Sigmoid colon (tissue), 6 donors: ENCODE measurements at regions not wholly inside any gene's neighbourhood (a gene's known extent, or its start where the extent isn't known, plus 50 kb on each side); places are given as distances from the start of the nearest gene placed in this dataset.

ENCODE experiments used
- DNase-seq: peaks from one replicate; pipeline ENCODE4 v3.0.0-alpha.2; 2019
- H3K27ac ChIP-seq, 4 donors: fragments of 200-600 bp; sonication (generic); one replicate each; pipeline ENCODE4 v1.5.1; 2016 to 2019; ENCODE audit warnings: mild to moderate bottlenecking in 1 of 4
- H3K27me3 ChIP-seq, 3 donors: fragments of 200-600 bp; sonication (generic); one replicate each; pipeline ENCODE4 v1.5.1; 2019; ENCODE audit warnings: mild to moderate bottlenecking in 1 of 3
- H3K36me3 ChIP-seq, 4 donors: fragments of 200-600 bp; sonication (generic); one replicate each; pipeline ENCODE4 v1.5.1; 2016 to 2019
- H3K4me1 ChIP-seq, 4 donors: fragments of 200-600 bp; sonication (generic); one replicate each; pipeline ENCODE4 v1.5.1; 2017 to 2019
- H3K4me3 ChIP-seq, 4 donors: fragments of 200-600 bp; sonication (generic); one replicate each; pipeline ENCODE4 v1.5.1; 2017 to 2019; ENCODE audit warnings: mild to moderate bottlenecking in 2 of 4, moderate library complexity in 1 of 4
- H3K9me3 ChIP-seq, 4 donors: fragments of 200-600 bp in 3 of 4; sonication (generic) in 3 of 4; one replicate each; pipeline versions ENCODE4 v1.5.1 to v1.6.1; 2013 to 2019
- EP300 ChIP-seq, 4 donors: sonication (generic); formaldehyde crosslinking; IDR thresholded peaks; one replicate each; pipeline ENCODE4 v1.6.1; 2017; ENCODE audit warnings: antibody characterized with exemption in 4 of 4
- POLR2A ChIP-seq, 2 donors: fragments of 450-650 bp; IDR thresholded peaks; one replicate each; pipeline ENCODE4 v1.6.1; 2016; ENCODE audit warnings: antibody characterized with exemption in 2 of 2, mild to moderate bottlenecking in 2 of 2, moderate library complexity in 2 of 2
- POLR2AphosphoS5 ChIP-seq, 4 donors: sonication (generic); formaldehyde crosslinking; IDR thresholded peaks; one replicate each; pipeline ENCODE4 v1.6.1; 2017; ENCODE audit warnings: antibody characterized with exemption in 4 of 4
- WGBS, 2 donors: extraction: QIAGEN DNeasy Blood & Tissue Kit; methylation state at CpG; one replicate each; pipeline ENCODE4 v1.1.7; 2013; 5-methylcytosine and 5-hydroxymethylcytosine counted together
- intact Hi-C: fragments of 100-400 bp; cut with DNase I; formaldehyde crosslinking; loops from one replicate; pipeline ENCODE4 v1.15.1; 2023
- TF ChIP-seq, protein P1 (sequence below), 4 experiments: fragments of 450-650 bp in 3 of 4; fragments of 200-600 bp in 1 of 4; IDR thresholded peaks; one replicate each; pipeline ENCODE4 v1.5.1; 2016 to 2019; ENCODE audit warnings: antibody characterized with exemption in 4 of 4, mild to moderate bottlenecking in 3 of 4, moderate library complexity in 2 of 4
- donor health status: healthy with polysubstance abuse.
- donor health status: healthy.

DNA sequence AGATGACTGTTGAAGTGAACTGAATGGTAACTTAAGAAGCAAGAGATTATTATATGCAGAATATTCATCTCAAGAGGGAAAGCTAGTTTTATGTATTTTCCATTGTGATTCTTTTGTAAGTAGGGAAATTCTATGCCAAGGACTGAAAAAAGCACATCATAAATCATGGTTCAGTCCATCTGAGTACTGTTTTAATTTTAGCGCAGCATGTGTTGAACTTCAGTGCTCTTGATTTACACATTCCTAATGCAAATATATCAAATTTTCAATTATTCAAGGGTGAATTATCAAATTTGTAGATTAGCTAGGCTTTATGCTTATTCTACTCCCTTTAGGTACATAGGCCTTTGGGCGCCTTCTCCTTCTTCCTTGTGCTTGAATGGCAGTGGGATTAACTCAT lies 50.3 kb upstream of the TCF12 start:
- peak overlapping the region in 1 of 4 donors; percentile 47 for H3K27ac ChIP-seq

DNA sequence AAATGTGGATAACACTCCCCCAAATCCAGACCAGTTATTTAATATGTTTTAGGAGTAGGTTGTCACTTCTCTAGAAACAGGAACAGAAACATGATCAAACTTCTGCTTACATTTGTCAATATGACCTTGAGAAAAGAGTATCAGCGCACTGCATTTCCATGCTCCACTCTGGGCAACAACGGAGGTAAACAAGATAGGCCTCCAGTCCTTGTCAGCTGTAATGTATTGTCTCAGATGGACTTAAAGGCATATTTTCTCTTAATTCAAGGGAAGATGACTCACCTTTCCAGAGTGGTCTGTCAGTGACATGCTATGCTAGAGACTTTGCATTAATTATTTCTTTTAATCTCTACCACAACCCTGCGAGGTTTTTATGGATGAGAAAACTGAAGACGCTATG lies 51.6 kb upstream of the TCF12 start:
- Histone ChIP-seq H3K36me3 (no peaks in the 10 kb centered on the region), H3K27ac (no peak overlapping the region), H3K4me1 (peaks cover 0 to 16% (median 12%) of the 10 kb centered on the region in 4 donors), H3K9me3 (no peaks in the 10 kb centered on the region), H3K27me3 (no peaks in the 10 kb centered on the region), H3K4me3 (no peak overlapping the region)
- TF ChIP-seq POLR2AphosphoS5 (IDR thresholded peaks at IDR 0.05) (no peak), POLR2A (IDR thresholded peaks at IDR 0.05) (no peak), EP300 (IDR thresholded peaks at IDR 0.05) (no peak)
- TF ChIP-seq, protein P1, sequence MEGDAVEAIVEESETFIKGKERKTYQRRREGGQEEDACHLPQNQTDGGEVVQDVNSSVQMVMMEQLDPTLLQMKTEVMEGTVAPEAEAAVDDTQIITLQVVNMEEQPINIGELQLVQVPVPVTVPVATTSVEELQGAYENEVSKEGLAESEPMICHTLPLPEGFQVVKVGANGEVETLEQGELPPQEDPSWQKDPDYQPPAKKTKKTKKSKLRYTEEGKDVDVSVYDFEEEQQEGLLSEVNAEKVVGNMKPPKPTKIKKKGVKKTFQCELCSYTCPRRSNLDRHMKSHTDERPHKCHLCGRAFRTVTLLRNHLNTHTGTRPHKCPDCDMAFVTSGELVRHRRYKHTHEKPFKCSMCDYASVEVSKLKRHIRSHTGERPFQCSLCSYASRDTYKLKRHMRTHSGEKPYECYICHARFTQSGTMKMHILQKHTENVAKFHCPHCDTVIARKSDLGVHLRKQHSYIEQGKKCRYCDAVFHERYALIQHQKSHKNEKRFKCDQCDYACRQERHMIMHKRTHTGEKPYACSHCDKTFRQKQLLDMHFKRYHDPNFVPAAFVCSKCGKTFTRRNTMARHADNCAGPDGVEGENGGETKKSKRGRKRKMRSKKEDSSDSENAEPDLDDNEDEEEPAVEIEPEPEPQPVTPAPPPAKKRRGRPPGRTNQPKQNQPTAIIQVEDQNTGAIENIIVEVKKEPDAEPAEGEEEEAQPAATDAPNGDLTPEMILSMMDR (IDR thresholded peaks at IDR 0.05): no peak
- DNase-seq: no peak
- intact Hi-C loops: loop anchor here (5.0 kb wide), 1 partner anchor 370 kb away; no protein-coding TSS in a partner anchor
- WGBS, 2 donors: 86 to 90% methylated on average over 4 of the region's 4 CpGs

More for the DNA sequence above, 50.3 kb upstream of the TCF12 start:
- Histone ChIP-seq H3K4me3 (no peak overlapping the region), H3K9me3 (no peaks in the 10 kb centered on the region), H3K36me3 (no peaks in the 10 kb centered on the region), H3K4me1 (peaks cover 0 to 21% (median 16%) of the 10 kb centered on the region in 4 donors), H3K27me3 (no peaks in the 10 kb centered on the region)
- intact Hi-C loops: loop anchor here (5.0 kb wide), 1 partner anchor 371 kb away; no protein-coding TSS in a partner anchor
- 85 to 91% methylated on average over 2 of the region's 2 CpGs for WGBS, 2 donors
- TF ChIP-seq POLR2AphosphoS5 (IDR thresholded peaks at IDR 0.05) (no peak), POLR2A (IDR thresholded peaks at IDR 0.05) (no peak), EP300 (IDR thresholded peaks at IDR 0.05) (no peak)
- TF ChIP-seq, protein P1 (IDR thresholded peaks at IDR 0.05): no peak
- DNase-seq: no peak

DNA sequence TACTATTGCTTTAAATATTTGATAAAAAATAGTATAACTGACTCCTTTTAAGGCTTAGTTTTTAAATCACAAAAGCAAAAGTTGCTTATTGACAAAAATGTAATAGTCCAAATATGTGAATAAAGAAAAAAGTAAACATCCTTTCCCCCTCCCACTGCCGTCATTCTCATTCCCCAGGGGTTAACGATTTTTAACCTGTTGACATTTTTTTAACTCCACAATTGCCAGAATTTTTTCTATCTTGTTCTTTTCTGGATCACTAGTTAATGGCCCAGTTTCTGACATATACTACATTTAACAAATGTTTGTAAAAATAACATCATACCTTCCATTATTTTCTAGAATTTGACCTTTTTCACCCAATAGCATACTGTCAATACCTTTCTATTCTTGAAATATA lies 60.6 kb upstream of the TCF12 start:
- Histone ChIP-seq H3K4me3 (no peak overlapping the region), H3K4me1 (no peaks in the 10 kb centered on the region), H3K27ac (no peak overlapping the region), H3K36me3 (no peaks in the 10 kb centered on the region), H3K9me3 (no peaks in the 10 kb centered on the region), H3K27me3 (no peaks in the 10 kb centered on the region)
- 13 to 28% methylated on average over 2 of the region's 2 CpGs for WGBS, 2 donors
- TF ChIP-seq, protein P1 (IDR thresholded peaks at IDR 0.05): no peak
- TF ChIP-seq EP300 (IDR thresholded peaks at IDR 0.05) (no peak), POLR2A (IDR thresholded peaks at IDR 0.05) (no peak), POLR2AphosphoS5 (IDR thresholded peaks at IDR 0.05) (no peak)
- intact Hi-C loops: no loop called here
- DNase-seq: no peak

DNA sequence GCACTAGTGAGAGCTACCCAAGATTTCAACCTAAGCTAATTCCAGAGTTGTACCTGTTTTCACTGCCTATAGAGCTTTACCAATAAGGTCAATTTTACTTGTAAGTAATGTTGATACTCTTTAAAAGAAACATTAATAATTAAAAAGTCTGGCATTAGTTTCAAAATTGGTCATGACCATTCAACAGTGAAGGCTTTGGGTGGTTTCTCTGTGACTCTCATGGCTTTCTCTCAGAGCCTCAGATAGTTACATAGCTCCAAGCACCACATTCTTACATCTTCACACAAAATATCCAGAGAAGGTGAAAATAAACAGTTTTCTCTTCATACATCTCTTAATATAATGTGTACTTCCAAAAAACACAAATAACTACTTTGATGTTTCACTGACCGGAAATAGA lies 61.5 kb upstream of the TCF12 start:
- Histone ChIP-seq H3K27me3 (no peaks in the 10 kb centered on the region), H3K9me3 (no peaks in the 10 kb centered on the region), H3K27ac (no peak overlapping the region), H3K4me3 (no peak overlapping the region), H3K4me1 (no peaks in the 10 kb centered on the region), H3K36me3 (no peaks in the 10 kb centered on the region)
- 75 to 90% methylated on average over 1 of the region's 1 CpG for WGBS, 2 donors
- no peak for DNase-seq
- intact Hi-C loops: no loop called here
- no peak for TF ChIP-seq POLR2A (IDR thresholded peaks at IDR 0.05)
- TF ChIP-seq, protein P1 (IDR thresholded peaks at IDR 0.05): no peak
- TF ChIP-seq POLR2AphosphoS5 (IDR thresholded peaks at IDR 0.05): no peak
- no peak for TF ChIP-seq EP300 (IDR thresholded peaks at IDR 0.05)

DNA sequence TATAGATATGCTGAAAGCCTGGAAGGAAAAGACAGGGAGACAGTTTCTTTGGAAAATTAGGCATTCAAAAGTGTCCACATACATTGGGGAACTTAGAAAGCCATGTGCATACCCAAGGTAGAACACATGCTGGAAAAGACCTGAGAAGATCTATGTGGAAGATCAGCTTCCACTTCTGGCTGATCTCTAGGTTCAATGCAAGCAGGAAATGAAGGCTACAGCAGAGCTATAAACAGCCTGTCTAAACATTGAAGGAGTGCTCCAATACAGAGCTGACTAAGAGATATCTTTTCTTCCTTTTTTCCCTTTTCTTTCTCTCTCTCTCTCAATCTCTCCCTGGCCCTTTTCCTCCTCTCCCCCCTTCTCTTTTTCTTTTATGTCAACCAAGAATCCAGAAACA lies 73.6 kb upstream of the TCF12 start:
- H3K9me3 ChIP-seq: no peaks in the 10 kb centered on the region
- no peak overlapping the region for H3K4me3 ChIP-seq
- intact Hi-C loops: no loop called here
- TF ChIP-seq, protein P1 (IDR thresholded peaks at IDR 0.05): no peak
- TF ChIP-seq POLR2A (IDR thresholded peaks at IDR 0.05) (no peak), POLR2AphosphoS5 (IDR thresholded peaks at IDR 0.05) (no peak), EP300 (IDR thresholded peaks at IDR 0.05) (no peak)
- no peak overlapping the region for H3K27ac ChIP-seq
- H3K27me3 ChIP-seq: no peaks in the 10 kb centered on the region
- no peak for DNase-seq
- H3K4me1 ChIP-seq: no peaks in the 10 kb centered on the region
- H3K36me3 ChIP-seq: peaks cover 0 to 5% (median 0%) of the 10 kb centered on the region in 4 donors
